HFFc6 (cell line): ENCODE measurements at regions not wholly inside any gene's neighbourhood (a gene's known extent, or its start where the extent isn't known, plus 50 kb on each side); places are given as distances from the start of the nearest gene placed in this dataset.

Experiments
- DNase-seq: peaks from one replicate; pipeline ENCODE4 v3.0.0-alpha.2; 2018
- H3K27ac Mint-ChIP-seq: 2 replicates; pipeline ENCODE4 v1.8.0; 2020; ENCODE audit warnings: mild to moderate bottlenecking, mixed read lengths
- H3K27me3 Mint-ChIP-seq: 2 replicates; pipeline ENCODE4 v1.8.0; 2021; ENCODE audit warnings: mild to moderate bottlenecking, moderate library complexity, mixed read lengths; ENCODE audit not compliant: insufficient read depth
- H3K36me3 Mint-ChIP-seq: 2 replicates; pipeline ENCODE4 v1.8.0; 2021; ENCODE audit warnings: low read depth, mixed read lengths
- H3K4me1 Mint-ChIP-seq: 2 replicates; pipeline ENCODE4 v1.8.0; 2020; ENCODE audit warnings: low read depth, mixed read lengths
- H3K4me3 Mint-ChIP-seq: 2 replicates; pipeline ENCODE4 v1.8.0; 2020; ENCODE audit warnings: mild to moderate bottlenecking, moderate library complexity, mixed read lengths
- H3K9me3 Mint-ChIP-seq: 2 replicates; pipeline ENCODE4 v1.8.0; 2020; ENCODE audit warnings: mild to moderate bottlenecking, mixed read lengths
- TF ChIP-seq, protein P1 (sequence below): fragments of 200-600 bp; sonication (generic); IDR thresholded peaks from 2 replicates; pipeline ENCODE4 v1.5.0; 2021; ENCODE audit warnings: antibody characterized with exemption, mild to moderate bottlenecking

DNA sequence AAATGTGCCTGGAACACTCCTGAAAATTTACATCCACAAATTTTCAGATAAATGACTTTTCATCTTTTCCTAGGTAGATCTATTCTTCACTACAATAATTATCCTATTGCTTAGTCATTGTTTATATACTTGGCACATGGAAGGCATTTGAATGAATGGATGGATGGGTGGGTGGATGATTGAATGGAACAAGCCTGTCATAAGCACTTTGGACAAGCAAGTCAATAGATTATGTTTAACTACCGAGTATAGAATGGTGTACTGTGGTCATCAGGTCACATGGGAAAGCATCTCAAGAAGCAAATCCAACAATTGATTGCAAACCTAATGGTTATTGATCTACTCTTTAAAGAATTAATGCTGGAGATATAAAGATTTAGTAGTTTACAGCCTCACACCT, 114.4 kb upstream of the DMRTA1 start:
- Mint-ChIP-seq H3K27me3 (no peaks in the 10 kb centered on the region), H3K9me3 (no peaks in the 10 kb centered on the region), H3K4me3 (no peak overlapping the region), H3K27ac (no peak overlapping the region), H3K36me3 (no peaks in the 10 kb centered on the region), H3K4me1 (no peaks in the 10 kb centered on the region)
- no peak for DNase-seq
- TF ChIP-seq, protein P1, sequence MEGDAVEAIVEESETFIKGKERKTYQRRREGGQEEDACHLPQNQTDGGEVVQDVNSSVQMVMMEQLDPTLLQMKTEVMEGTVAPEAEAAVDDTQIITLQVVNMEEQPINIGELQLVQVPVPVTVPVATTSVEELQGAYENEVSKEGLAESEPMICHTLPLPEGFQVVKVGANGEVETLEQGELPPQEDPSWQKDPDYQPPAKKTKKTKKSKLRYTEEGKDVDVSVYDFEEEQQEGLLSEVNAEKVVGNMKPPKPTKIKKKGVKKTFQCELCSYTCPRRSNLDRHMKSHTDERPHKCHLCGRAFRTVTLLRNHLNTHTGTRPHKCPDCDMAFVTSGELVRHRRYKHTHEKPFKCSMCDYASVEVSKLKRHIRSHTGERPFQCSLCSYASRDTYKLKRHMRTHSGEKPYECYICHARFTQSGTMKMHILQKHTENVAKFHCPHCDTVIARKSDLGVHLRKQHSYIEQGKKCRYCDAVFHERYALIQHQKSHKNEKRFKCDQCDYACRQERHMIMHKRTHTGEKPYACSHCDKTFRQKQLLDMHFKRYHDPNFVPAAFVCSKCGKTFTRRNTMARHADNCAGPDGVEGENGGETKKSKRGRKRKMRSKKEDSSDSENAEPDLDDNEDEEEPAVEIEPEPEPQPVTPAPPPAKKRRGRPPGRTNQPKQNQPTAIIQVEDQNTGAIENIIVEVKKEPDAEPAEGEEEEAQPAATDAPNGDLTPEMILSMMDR = no peak

DNA sequence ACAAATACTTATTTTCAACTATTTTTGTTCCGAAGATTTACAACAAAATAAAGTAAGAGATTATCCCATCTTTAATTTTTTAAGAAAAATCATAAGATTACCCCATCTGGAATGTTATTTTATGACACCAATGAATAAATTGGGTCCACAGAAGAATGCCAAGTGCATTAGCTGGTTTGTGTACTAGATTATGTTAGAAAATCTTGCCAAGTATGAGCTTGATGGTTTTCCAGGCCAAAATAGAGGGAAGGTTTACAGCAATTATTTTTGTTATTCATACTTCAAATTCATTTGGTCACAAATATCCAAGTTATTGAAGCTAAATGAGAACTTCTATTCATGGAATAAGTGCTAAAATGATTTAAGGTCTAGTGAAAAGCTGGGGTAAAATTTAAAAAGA, 109.4 kb upstream of the DMRTA1 start:
- no peaks in the 10 kb centered on the region for H3K4me1 Mint-ChIP-seq
- H3K27ac Mint-ChIP-seq = no peak overlapping the region
- no peak for DNase-seq
- no peaks in the 10 kb centered on the region for H3K9me3 Mint-ChIP-seq
- TF ChIP-seq, protein P1 = no peak
- H3K36me3 Mint-ChIP-seq = no peaks in the 10 kb centered on the region
- H3K4me3 Mint-ChIP-seq = no peak overlapping the region
- H3K27me3 Mint-ChIP-seq = no peaks in the 10 kb centered on the region

DNA sequence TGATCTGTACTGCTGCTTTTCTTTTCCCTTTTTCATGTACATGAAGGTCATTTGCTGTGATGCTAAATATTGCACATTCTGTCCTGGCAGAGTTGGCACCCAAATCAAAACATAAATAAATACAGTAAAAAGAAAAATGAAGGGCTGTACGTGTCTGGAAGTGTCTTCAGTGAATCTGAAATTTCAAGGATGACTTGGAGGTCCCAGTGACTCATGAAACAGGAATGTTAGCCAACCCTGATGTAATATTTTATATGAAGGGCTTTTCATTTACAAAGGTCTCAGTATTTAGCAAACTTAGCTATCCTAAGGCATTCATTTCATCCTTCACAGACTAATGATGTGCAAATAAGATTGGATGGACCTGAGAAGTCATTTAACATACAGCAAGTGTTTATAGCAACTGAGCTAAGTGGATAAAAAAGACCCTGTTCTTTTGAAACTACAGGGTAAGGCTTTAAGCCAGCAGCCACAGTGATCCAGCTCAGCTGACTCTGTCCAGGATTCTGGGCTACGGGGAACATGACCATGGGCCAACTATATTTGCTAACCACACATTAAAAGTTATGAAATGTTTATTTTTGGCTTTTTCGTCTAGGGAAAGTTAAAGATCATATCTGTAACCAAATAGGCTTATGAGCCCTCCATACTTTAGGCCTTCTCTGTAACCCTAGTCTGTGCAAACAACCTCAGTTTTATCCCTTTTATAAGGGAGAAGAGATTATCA, 104.0 kb upstream of the DMRTA1 start:
- no peaks in the 10 kb centered on the region for H3K27me3 Mint-ChIP-seq
- TF ChIP-seq, protein P1 = no peak
- H3K4me3 Mint-ChIP-seq = no peak overlapping the region
- no peak for DNase-seq
- H3K27ac Mint-ChIP-seq = no peak overlapping the region
- H3K36me3 Mint-ChIP-seq = no peaks in the 10 kb centered on the region
- no peaks in the 10 kb centered on the region for H3K9me3 Mint-ChIP-seq
- no peaks in the 10 kb centered on the region for H3K4me1 Mint-ChIP-seq

DNA sequence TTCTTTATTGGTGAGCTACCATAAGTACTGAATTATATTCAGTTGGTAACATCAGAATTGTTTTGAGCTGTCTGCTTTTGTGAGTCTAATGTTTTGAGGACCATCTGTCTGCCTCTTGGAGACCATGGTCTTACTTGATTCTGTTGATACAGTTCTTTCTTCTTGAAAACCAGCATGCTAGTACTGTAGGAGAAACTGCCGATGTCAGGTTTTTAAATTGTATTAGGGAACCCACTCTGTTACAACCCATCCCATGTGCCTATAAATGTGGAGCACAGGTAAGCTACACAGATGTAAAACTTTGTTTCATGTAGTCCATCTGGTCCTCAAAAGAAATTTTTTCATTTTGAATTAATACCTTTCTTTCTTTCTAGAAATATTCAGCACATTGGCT, 103.4 kb upstream of the DMRTA1 start:
- Mint-ChIP-seq H3K27me3 (no peaks in the 10 kb centered on the region), H3K9me3 (no peaks in the 10 kb centered on the region), H3K4me3 (no peak overlapping the region), H3K27ac (no peak overlapping the region), H3K36me3 (no peaks in the 10 kb centered on the region), H3K4me1 (no peaks in the 10 kb centered on the region)
- no peak for DNase-seq
- TF ChIP-seq, protein P1 = no peak

DNA sequence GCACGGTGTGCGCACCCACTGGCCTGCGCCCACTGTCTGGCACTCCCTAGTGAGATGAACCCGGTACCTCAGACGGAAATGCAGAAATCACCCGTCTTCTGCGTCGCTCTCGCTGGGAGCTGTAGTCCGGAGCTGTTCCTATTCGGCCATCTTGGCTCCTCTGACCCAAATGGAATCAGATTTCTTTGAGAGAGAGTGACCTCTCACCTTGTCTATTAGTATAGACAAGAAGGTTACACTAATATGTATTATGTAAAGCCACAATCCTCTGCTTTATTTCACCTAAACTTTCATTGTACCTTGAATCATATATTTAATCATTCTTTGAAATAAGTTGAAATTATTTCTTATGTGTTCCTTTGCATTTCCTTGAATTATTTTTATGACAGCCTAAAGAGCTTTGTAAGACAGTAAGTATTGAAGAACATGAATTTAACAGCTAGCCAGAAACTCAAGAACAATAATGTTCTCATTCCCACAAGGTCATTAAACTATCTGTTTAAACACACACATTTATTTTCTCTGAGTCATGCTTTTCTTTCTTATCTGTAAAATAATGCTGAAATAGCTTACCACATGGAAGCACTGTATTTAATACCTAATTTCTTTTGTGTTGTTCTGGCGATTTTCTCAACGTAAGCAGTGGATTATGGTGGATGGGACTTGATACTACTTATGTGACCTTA, 91.8 kb upstream of the DMRTA1 start:
- H3K27ac Mint-ChIP-seq = no peak overlapping the region
- TF ChIP-seq, protein P1 = no peak
- H3K27me3 Mint-ChIP-seq = peaks cover 2% of the 10 kb centered on the region; the same call in 1 of the 2 replicates
- H3K9me3 Mint-ChIP-seq = peaks cover 7% of the 10 kb centered on the region
- no peaks in the 10 kb centered on the region for H3K4me1 Mint-ChIP-seq
- DNase-seq = no peak
- H3K36me3 Mint-ChIP-seq = no peaks in the 10 kb centered on the region
- H3K4me3 Mint-ChIP-seq = no peak overlapping the region
